Mesodermal cell (in vitro differentiated cells): ENCODE measurements at regions not wholly inside any gene's neighbourhood (a gene's known extent, or its start where the extent isn't known, plus 50 kb on each side); places are given as distances from the start of the nearest gene placed in this dataset.

ENCODE experiments used
- H3K27ac ChIP-seq: 2 replicates; pipeline ENCODE4 v1.7.0; 2013; ENCODE audit warnings: mild to moderate bottlenecking, low read depth, low read length, moderate library complexity; ENCODE audit not compliant: severe bottlenecking
- H3K36me3 ChIP-seq: 2 replicates; pipeline ENCODE4 v1.7.1; 2013; ENCODE audit warnings: mild to moderate bottlenecking, low read length, moderate library complexity; ENCODE audit not compliant: control insufficient read depth, insufficient read depth
- H3K4me1 ChIP-seq: one replicate; pipeline ENCODE4 v1.7.1; 2013; ENCODE audit warnings: mild to moderate bottlenecking, low read length; ENCODE audit not compliant: insufficient read depth, control insufficient read depth, poor library complexity, severe bottlenecking
- H3K4me3 ChIP-seq: 2 replicates; pipeline ENCODE4 v1.7.0; 2013; ENCODE audit warnings: low read length, control low read depth, mild to moderate bottlenecking; ENCODE audit not compliant: insufficient read depth, poor library complexity, severe bottlenecking; ENCODE audit errors: extremely low read depth
- H3K9me3 ChIP-seq: 2 replicates; pipeline ENCODE4 v1.7.1; 2013; ENCODE audit warnings: mild to moderate bottlenecking, low read length, moderate library complexity; ENCODE audit not compliant: control insufficient read depth
- WGBS, 2 experiments: methylation state at CpG; one replicate each; pipeline ENCODE4 v1.1.5; 2013; ENCODE audit warnings: missing lambda C conversion rate in 2 of 2; ENCODE audit not compliant: insufficient coverage in 2 of 2; 5-methylcytosine and 5-hydroxymethylcytosine counted together

- 100% methylated on average over 3 of the region's 8 CpGs; no CpG with 5 or more reads in 1 of the 2 experiments for WGBS, 2 experiments
- H3K4me3 ChIP-seq = no peak overlapping the region
- H3K27ac ChIP-seq = no peak overlapping the region
- no peaks in the 10 kb centered on the region for H3K4me1 ChIP-seq
- no peaks in the 10 kb centered on the region for H3K9me3 ChIP-seq
- no peaks in the 10 kb centered on the region for H3K36me3 ChIP-seq
These were observed 288.1 kb upstream of the GPC6 start for GRCh38 chr13:92938486-92939020.

GRCh38 chr13:92941167-92941566, 285.4 kb upstream of the GPC6 start:
- H3K4me3 ChIP-seq = no peak overlapping the region
- H3K4me1 ChIP-seq = no peaks in the 10 kb centered on the region
- no peaks in the 10 kb centered on the region for H3K36me3 ChIP-seq
- H3K9me3 ChIP-seq = no peaks in the 10 kb centered on the region
- H3K27ac ChIP-seq = no peak overlapping the region

GRCh38 chr13:92947770-92948434, 278.7 kb upstream of the GPC6 start:
- 80% methylated on average over 2 of the region's 2 CpGs for WGBS, 2 experiments
- H3K36me3 ChIP-seq = no peaks in the 10 kb centered on the region
- H3K4me3 ChIP-seq = no peak overlapping the region
- H3K27ac ChIP-seq = no peak overlapping the region
- no peaks in the 10 kb centered on the region for H3K4me1 ChIP-seq
- no peaks in the 10 kb centered on the region for H3K9me3 ChIP-seq

- WGBS, 2 experiments = 100% methylated on average over 1 of the region's 2 CpGs; no CpG with 5 or more reads in 1 of the 2 experiments
- Histone ChIP-seq H3K36me3 (no peaks in the 10 kb centered on the region), H3K9me3 (no peaks in the 10 kb centered on the region), H3K4me1 (no peaks in the 10 kb centered on the region), H3K27ac (no peak overlapping the region), H3K4me3 (no peak overlapping the region)
These were observed 275.8 kb upstream of the GPC6 start for GRCh38 chr13:92950771-92951170.

- H3K27ac ChIP-seq = no peak overlapping the region
- H3K36me3 ChIP-seq = no peaks in the 10 kb centered on the region
- no peaks in the 10 kb centered on the region for H3K9me3 ChIP-seq
- WGBS, 2 experiments = 83 to 90% methylated on average over 4 to 5 of the region's 7 CpGs
- no peaks in the 10 kb centered on the region for H3K4me1 ChIP-seq
- no peak overlapping the region for H3K4me3 ChIP-seq
These were observed 275.2 kb upstream of the GPC6 start for GRCh38 chr13:92951273-92951890.

- no peak overlapping the region for H3K27ac ChIP-seq
- no peak overlapping the region for H3K4me3 ChIP-seq
- H3K36me3 ChIP-seq = no peaks in the 10 kb centered on the region
- no peaks in the 10 kb centered on the region for H3K9me3 ChIP-seq
- WGBS, 2 experiments = 88% methylated on average over 2 of the region's 4 CpGs; no CpG with 5 or more reads in 1 of the 2 experiments
- H3K4me1 ChIP-seq = no peaks in the 10 kb centered on the region
These were observed 274.4 kb upstream of the GPC6 start for GRCh38 chr13:92952161-92952560.

GRCh38 chr13:92954746-92955145, 271.9 kb upstream of the GPC6 start:
- Histone ChIP-seq H3K4me3 (no peak overlapping the region), H3K36me3 (no peaks in the 10 kb centered on the region), H3K9me3 (no peaks in the 10 kb centered on the region), H3K4me1 (no peaks in the 10 kb centered on the region), H3K27ac (no peak overlapping the region)
- no CpG with 5 or more reads among the region's 5 CpGs for WGBS, 2 experiments

- H3K36me3 ChIP-seq = no peaks in the 10 kb centered on the region
- no peak overlapping the region for H3K4me3 ChIP-seq
- no peak overlapping the region for H3K27ac ChIP-seq
- H3K9me3 ChIP-seq = peaks cover 16% of the 10 kb centered on the region
- 93 to 95% methylated on average over 7 to 8 of the region's 8 CpGs for WGBS, 2 experiments
- no peaks in the 10 kb centered on the region for H3K4me1 ChIP-seq
These were observed 266.8 kb upstream of the GPC6 start for GRCh38 chr13:92959790-92960189.

GRCh38 chr13:92963029-92963428, 263.6 kb upstream of the GPC6 start:
- Histone ChIP-seq H3K27ac (no peak overlapping the region), H3K36me3 (no peaks in the 10 kb centered on the region), H3K4me3 (no peak overlapping the region), H3K9me3 (peaks cover 16% of the 10 kb centered on the region), H3K4me1 (no peaks in the 10 kb centered on the region)
- WGBS, 2 experiments = no CpG with 5 or more reads among the region's 1 CpG

- Histone ChIP-seq H3K4me3 (no peak overlapping the region), H3K27ac (no peak overlapping the region), H3K4me1 (no peaks in the 10 kb centered on the region), H3K36me3 (no peaks in the 10 kb centered on the region), H3K9me3 (peaks cover 5% of the 10 kb centered on the region)
- WGBS, 2 experiments = 87 to 88% methylated on average over 5 to 8 of the region's 8 CpGs
These were observed 260.3 kb upstream of the GPC6 start for GRCh38 chr13:92966341-92966740.

- Histone ChIP-seq H3K4me1 (no peaks in the 10 kb centered on the region), H3K9me3 (peaks cover under 1% of the 10 kb centered on the region), H3K27ac (no peak overlapping the region), H3K36me3 (no peaks in the 10 kb centered on the region), H3K4me3 (no peak overlapping the region)
- 78 to 90% methylated on average over 2 of the region's 6 CpGs for WGBS, 2 experiments
These were observed 259.7 kb upstream of the GPC6 start for GRCh38 chr13:92966900-92967299.
